WTC11 (cell line): ENCODE measurements at regions not wholly inside any gene's neighbourhood (a gene's known extent, or its start where the extent isn't known, plus 50 kb on each side); places are given as distances from the start of the nearest gene placed in this dataset.

Experiments used
- ATAC-seq: fragments of 200-7000 bp; cut with Tn5 transposase; 2 replicates; pipeline ENCODE4 v1.10.0; 2021; ENCODE audit warnings: mild to moderate bottlenecking, moderate library complexity
- CTCF ChIA-PET: fragments of 300-600 bp; sonication (Branson Sonifier 250); formaldehyde crosslinking; loops from one replicate; lab custom pipeline; 2021; ENCODE audit warnings: antibody characterized with exemption; lab: Charles Lee
- POLR2A ChIA-PET: fragments of 350-600 bp; sonication (Branson Sonifier 250); formaldehyde crosslinking; loops from one replicate; lab custom pipeline; 2021; ENCODE audit warnings: antibody characterized with exemption; lab: Charles Lee
- DNase-seq: peaks from one replicate; pipeline ENCODE4 v3.0.0; 2021; ENCODE audit warnings: low spot score
- H3K27ac Mint-ChIP-seq: 2 replicates; pipeline ENCODE4 v1.8.0; 2021; ENCODE audit warnings: mixed read lengths
- H3K27me3 Mint-ChIP-seq: 2 replicates; pipeline ENCODE4 v1.8.0; 2021; ENCODE audit warnings: low read depth, mild to moderate bottlenecking, moderate library complexity, mixed read lengths
- H3K36me3 Mint-ChIP-seq: 2 replicates; pipeline ENCODE4 v1.8.0; 2021; ENCODE audit warnings: mixed read lengths
- H3K4me1 Mint-ChIP-seq: 2 replicates; pipeline ENCODE4 v1.8.0; 2022; ENCODE audit warnings: mixed read lengths
- H3K4me3 Mint-ChIP-seq: 2 replicates; pipeline ENCODE4 v1.8.0; 2021; ENCODE audit warnings: mild to moderate bottlenecking, moderate library complexity, mixed read lengths
- H3K9me3 Mint-ChIP-seq: 2 replicates; pipeline ENCODE4 v1.8.0; 2021; ENCODE audit warnings: mixed read lengths
- CDX4 ChIP-seq: fragments of 250-450 bp; sonication (Bioruptor Pico); IDR thresholded peaks from 2 replicates; pipeline ENCODE4 v1.9.0; 2021; ENCODE audit warnings: moderate library complexity, mild to moderate bottlenecking, inconsistent platforms, borderline replicate concordance
- CREM ChIP-seq: sonication (generic); formaldehyde crosslinking; IDR thresholded peaks from 2 replicates; pipeline ENCODE4 v1.8.1; 2022; ENCODE audit warnings: mild to moderate bottlenecking, missing genetic modification reagents, moderate library complexity
- ERG ChIP-seq: fragments of 250-450 bp; sonication (Bioruptor Pico); IDR thresholded peaks from 2 replicates; pipeline ENCODE4 v1.8.0; 2021; ENCODE audit warnings: mild to moderate bottlenecking
- ESRRA ChIP-seq: sonication (generic); formaldehyde crosslinking; IDR thresholded peaks from 2 replicates; pipeline ENCODE4 v1.8.1; 2022; ENCODE audit warnings: mild to moderate bottlenecking, missing genetic modification reagents, borderline replicate concordance
- FOXJ3 ChIP-seq: sonication (generic); formaldehyde crosslinking; IDR thresholded peaks from 2 replicates; pipeline ENCODE4 v1.9.0; 2021; ENCODE audit warnings: missing genetic modification reagents, mild to moderate bottlenecking, borderline replicate concordance
- IRF2 ChIP-seq: sonication (generic); formaldehyde crosslinking; IDR thresholded peaks from 2 replicates; pipeline ENCODE4 v1.8.0; 2022; ENCODE audit warnings: low read depth, missing genetic modification reagents, borderline replicate concordance
- JAZF1 ChIP-seq: fragments of 250-450 bp; sonication (Bioruptor Pico); IDR thresholded peaks from 2 replicates; pipeline ENCODE4 v1.9.0; 2021; ENCODE audit warnings: moderate library complexity, mild to moderate bottlenecking, inconsistent platforms
- MXD4 ChIP-seq: fragments of 250-450 bp; sonication (Bioruptor Pico); IDR thresholded peaks from 2 replicates; pipeline ENCODE4 v1.8.0; 2021; ENCODE audit warnings: mild to moderate bottlenecking, moderate library complexity, borderline replicate concordance
- NFATC4 ChIP-seq: fragments of 250-450 bp; sonication (Bioruptor Pico); IDR thresholded peaks from 2 replicates; pipeline ENCODE4 v1.9.0; 2021; ENCODE audit warnings: mild to moderate bottlenecking
- NFYB ChIP-seq: sonication (generic); formaldehyde crosslinking; conservative IDR thresholded peaks from 2 replicates; pipeline ENCODE4 v1.8.0; 2022; ENCODE audit warnings: low read depth, missing genetic modification reagents
- NR3C1 ChIP-seq: sonication (generic); formaldehyde crosslinking; conservative IDR thresholded peaks from 2 replicates; pipeline ENCODE4 v1.8.1; 2023; ENCODE audit warnings: low read depth, mild to moderate bottlenecking, missing genetic modification reagents
- PRDM15 ChIP-seq: sonication (generic); formaldehyde crosslinking; IDR thresholded peaks from 2 replicates; pipeline ENCODE4 v1.8.0; 2022; ENCODE audit warnings: missing genetic modification reagents
- ZNF219 ChIP-seq: sonication (generic); formaldehyde crosslinking; IDR thresholded peaks from 2 replicates; pipeline ENCODE4 v1.8.0; 2023; ENCODE audit warnings: missing genetic modification reagents, mild to moderate bottlenecking, borderline replicate concordance
- ZNF532 ChIP-seq: fragments of 250-450 bp; sonication (Bioruptor Pico); IDR thresholded peaks from 2 replicates; pipeline ENCODE4 v1.9.0; 2021; ENCODE audit warnings: mild to moderate bottlenecking, borderline replicate concordance
- ZSCAN18 ChIP-seq: fragments of 250-450 bp; sonication (Bioruptor Pico); IDR thresholded peaks from 2 replicates; pipeline ENCODE4 v2.1.2; 2022; ENCODE audit warnings: mild to moderate bottlenecking, moderate library complexity

GRCh38 chr6:55670850-55671413 is 91.9 kb upstream of the HMGCLL1 start (continued):
- no peak for TF ChIP-seq ZSCAN18 (CRISPR knock-in tag)
- no peak for TF ChIP-seq ERG (CRISPR knock-in tag)

- Mint-ChIP-seq H3K27me3 (no peaks in the 10 kb centered on the region), H3K36me3 (peaks cover 5% of the 10 kb centered on the region), H3K9me3 (peaks cover 9% of the 10 kb centered on the region), H3K4me3 (no peak overlapping the region), H3K27ac (no peak overlapping the region), H3K4me1 (peaks cover 15% of the 10 kb centered on the region)
- DNase-seq: no peak
- POLR2A ChIA-PET: no interaction called here
- CTCF ChIA-PET: no interaction called here
- ATAC-seq: no peak
- no peak for TF ChIP-seq ZNF532
- no peak for TF ChIP-seq CDX4
- TF ChIP-seq MXD4 (CRISPR knock-in tag): no peak
- no peak for TF ChIP-seq IRF2 (CRISPR knock-in tag)
- TF ChIP-seq ERG (CRISPR knock-in tag): no peak
- TF ChIP-seq NFYB (CRISPR knock-in tag): no peak
These were observed 90.0 kb upstream of the HMGCLL1 start for GRCh38 chr6:55669028-55669427.

GRCh38 chr6:55668591-55668990 is 89.6 kb upstream of the HMGCLL1 start:
- ChIA-PET POLR2A (no interaction called here), CTCF (no interaction called here)
- DNase-seq: no peak
- Mint-ChIP-seq H3K4me1 (peaks cover 15% of the 10 kb centered on the region), H3K36me3 (peaks cover 9% of the 10 kb centered on the region), H3K9me3 (peaks cover 13% of the 10 kb centered on the region), H3K27me3 (no peaks in the 10 kb centered on the region), H3K27ac (no peak overlapping the region)
- no peak for TF ChIP-seq JAZF1
- no peak for TF ChIP-seq ESRRA (CRISPR knock-in tag)
- TF ChIP-seq NR3C1: no peak
- TF ChIP-seq, all 79 proteins: peak for 0
- H3K4me3 Mint-ChIP-seq: no peak overlapping the region
- peak; percentile 78 for ATAC-seq

GRCh38 chr6:55667341-55667740 is 88.3 kb upstream of the HMGCLL1 start:
- CTCF ChIA-PET: interaction anchor here (0.6 kb wide), 1 partner anchor 27 kb away, joined by 3 read pairs; no protein-coding TSS in a partner anchor
- no peak for TF ChIP-seq PRDM15
- TF ChIP-seq NFATC4 (CRISPR knock-in tag): no peak
- no peak for TF ChIP-seq ZNF219 (CRISPR knock-in tag)
- TF ChIP-seq FOXJ3 (CRISPR knock-in tag): no peak
- no peak for TF ChIP-seq CREM (CRISPR knock-in tag)
- H3K36me3 Mint-ChIP-seq: peaks cover 20% of the 10 kb centered on the region
- ATAC-seq: no peak
- H3K9me3 Mint-ChIP-seq: peaks cover 26% of the 10 kb centered on the region
- peaks cover 15% of the 10 kb centered on the region for H3K4me1 Mint-ChIP-seq
- POLR2A ChIA-PET: no interaction called here
- H3K27me3 Mint-ChIP-seq: no peaks in the 10 kb centered on the region
- H3K27ac Mint-ChIP-seq: no peak overlapping the region
- no peak for DNase-seq
- no peak overlapping the region for H3K4me3 Mint-ChIP-seq
